ENCODE measurements at regions not wholly inside any gene's neighbourhood (a gene's known extent, or its start where the extent isn't known, plus 50 kb on each side); places are given as distances from the start of the nearest gene placed in this dataset.

- TF ChIP-seq NR2F6 (IDR thresholded peaks at IDR 0.05), result no peak
- TF ChIP-seq NR2F6 (CRISPR knock-in tag; IDR thresholded peaks at IDR 0.05), result no peak
- no peak for TF ChIP-seq RAD21 (CRISPR knock-in tag; IDR thresholded peaks at IDR 0.05)
Observed at GRCh38 chr10:123249894-123250293, 95.7 kb downstream of the BUB3 start.

Data from HepG2 (cell line).